ENCODE measurements at regions not wholly inside any gene's neighbourhood (a gene's known extent, or its start where the extent isn't known, plus 50 kb on each side); places are given as distances from the start of the nearest gene placed in this dataset.

DNA sequence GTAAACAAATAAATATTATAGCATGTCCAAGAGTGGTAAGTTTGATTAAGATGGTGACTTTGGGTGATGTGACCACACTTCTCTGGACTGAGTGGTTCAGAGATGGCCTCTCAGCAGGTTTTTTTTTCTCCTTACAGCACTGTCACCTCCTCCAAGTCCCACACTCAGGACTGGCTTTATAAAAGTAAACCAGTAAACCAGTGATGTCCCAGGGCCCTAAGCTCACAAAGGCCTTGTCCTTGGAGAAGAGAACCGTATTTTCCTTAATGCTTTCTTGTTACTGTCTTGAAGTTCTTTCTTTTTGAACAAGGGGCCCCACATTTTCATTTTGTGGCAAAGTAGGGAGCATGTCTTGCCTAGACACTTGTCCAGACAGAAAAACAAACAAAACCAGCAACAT lies 274.0 kb downstream of the MYCN start:
- H3K27me3 ChIP-seq (ENCODE audit: control insufficient read depth in 1 of 2, insufficient read depth in 2 of 2, low read length in 2 of 2): no peaks in the 10 kb centered on the region
- DNase-seq (no peak), ATAC-seq (ENCODE audit: poor library complexity) (no peak)
- H3K27ac Mint-ChIP-seq: no peak overlapping the region
- no peak overlapping the region for H3K27ac ChIP-seq (ENCODE audit: low read depth in 1 of 2, low read length in 2 of 2)
- H3K4me3 Mint-ChIP-seq: no peak overlapping the region
- TF ChIP-seq, protein P1, sequence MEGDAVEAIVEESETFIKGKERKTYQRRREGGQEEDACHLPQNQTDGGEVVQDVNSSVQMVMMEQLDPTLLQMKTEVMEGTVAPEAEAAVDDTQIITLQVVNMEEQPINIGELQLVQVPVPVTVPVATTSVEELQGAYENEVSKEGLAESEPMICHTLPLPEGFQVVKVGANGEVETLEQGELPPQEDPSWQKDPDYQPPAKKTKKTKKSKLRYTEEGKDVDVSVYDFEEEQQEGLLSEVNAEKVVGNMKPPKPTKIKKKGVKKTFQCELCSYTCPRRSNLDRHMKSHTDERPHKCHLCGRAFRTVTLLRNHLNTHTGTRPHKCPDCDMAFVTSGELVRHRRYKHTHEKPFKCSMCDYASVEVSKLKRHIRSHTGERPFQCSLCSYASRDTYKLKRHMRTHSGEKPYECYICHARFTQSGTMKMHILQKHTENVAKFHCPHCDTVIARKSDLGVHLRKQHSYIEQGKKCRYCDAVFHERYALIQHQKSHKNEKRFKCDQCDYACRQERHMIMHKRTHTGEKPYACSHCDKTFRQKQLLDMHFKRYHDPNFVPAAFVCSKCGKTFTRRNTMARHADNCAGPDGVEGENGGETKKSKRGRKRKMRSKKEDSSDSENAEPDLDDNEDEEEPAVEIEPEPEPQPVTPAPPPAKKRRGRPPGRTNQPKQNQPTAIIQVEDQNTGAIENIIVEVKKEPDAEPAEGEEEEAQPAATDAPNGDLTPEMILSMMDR (IDR thresholded peaks at IDR 0.05): no peak
- intact Hi-C loops (cut with DNase I, micrococcal nuclease): loop anchor here in 1 of 2 experiments (10.0 kb wide), 1 partner anchor 280 kb away; no protein-coding TSS in a partner anchor
- H3K9me3 Mint-ChIP-seq: no peaks in the 10 kb centered on the region
- ChIA-PET POLR2A (no interaction called here), CTCF (no interaction called here)
- H3K9me3 ChIP-seq (ENCODE audit: control insufficient read depth in 1 of 2, insufficient read depth in 1 of 2, low read length in 2 of 2): peaks cover 0 to 5% of the 10 kb centered on the region in 2 experiments
- H3K4me1 ChIP-seq (ENCODE audit: insufficient read depth, low read length): no peaks in the 10 kb centered on the region
- H3K36me3 Mint-ChIP-seq (ENCODE audit: low read depth): no peaks in the 10 kb centered on the region
- H3K27me3 Mint-ChIP-seq: no peaks in the 10 kb centered on the region
- no peaks in the 10 kb centered on the region for H3K36me3 ChIP-seq (ENCODE audit: insufficient read depth, low read length)
- H3K4me1 Mint-ChIP-seq (ENCODE audit: low read depth): no peaks in the 10 kb centered on the region
- H3K4me3 ChIP-seq (ENCODE audit: low read length): no peak overlapping the region

GRCh38 chr2:16212321-16212720 lies 272.0 kb downstream of the MYCN start:
- H3K27ac ChIP-seq (ENCODE audit: low read depth in 1 of 2, low read length in 2 of 2): no peak overlapping the region
- no peaks in the 10 kb centered on the region for H3K4me1 Mint-ChIP-seq (ENCODE audit: low read depth)
- H3K27me3 Mint-ChIP-seq: peaks cover 2% of the 10 kb centered on the region
- DNase-seq (no peak), ATAC-seq (ENCODE audit: poor library complexity) (no peak)
- no peaks in the 10 kb centered on the region for H3K36me3 ChIP-seq (ENCODE audit: insufficient read depth, low read length)
- no peak overlapping the region for H3K4me3 ChIP-seq (ENCODE audit: low read length)
- intact Hi-C loops (cut with DNase I, micrococcal nuclease): loop anchor here in 1 of 2 experiments (10.0 kb wide), 1 partner anchor 278 kb away; no protein-coding TSS in a partner anchor
- POLR2A ChIA-PET: no interaction called here
- no peaks in the 10 kb centered on the region for H3K9me3 Mint-ChIP-seq
- no peaks in the 10 kb centered on the region for H3K4me1 ChIP-seq (ENCODE audit: insufficient read depth, low read length)
- H3K27ac Mint-ChIP-seq: no peak overlapping the region
- TF ChIP-seq, protein P1 (IDR thresholded peaks at IDR 0.05): no peak
- H3K9me3 ChIP-seq (ENCODE audit: control insufficient read depth in 1 of 2, insufficient read depth in 1 of 2, low read length in 2 of 2): peaks cover 3 to 8% of the 10 kb centered on the region in 2 experiments
- no peak overlapping the region for H3K4me3 Mint-ChIP-seq
- H3K27me3 ChIP-seq (ENCODE audit: control insufficient read depth in 1 of 2, insufficient read depth in 2 of 2, low read length in 2 of 2): no peaks in the 10 kb centered on the region
- CTCF ChIA-PET: no interaction called here
- H3K36me3 Mint-ChIP-seq (ENCODE audit: low read depth): no peaks in the 10 kb centered on the region

- no peaks in the 10 kb centered on the region for H3K27me3 ChIP-seq (ENCODE audit: control insufficient read depth in 1 of 2, insufficient read depth in 2 of 2, low read length in 2 of 2)
- DNase-seq (no peak), ATAC-seq (ENCODE audit: poor library complexity) (no peak)
- Mint-ChIP-seq H3K9me3 (no peaks in the 10 kb centered on the region), H3K4me1 (ENCODE audit: low read depth) (no peaks in the 10 kb centered on the region), H3K27me3 (peaks cover 4% of the 10 kb centered on the region), H3K36me3 (ENCODE audit: low read depth) (no peaks in the 10 kb centered on the region), H3K27ac (no peak overlapping the region), H3K4me3 (no peak overlapping the region)
- TF ChIP-seq, protein P1 (IDR thresholded peaks at IDR 0.05): no peak
- H3K4me3 ChIP-seq (ENCODE audit: low read length): no peak overlapping the region
- CTCF ChIA-PET: no interaction called here
- no peaks in the 10 kb centered on the region for H3K4me1 ChIP-seq (ENCODE audit: insufficient read depth, low read length)
- intact Hi-C loops (cut with DNase I, micrococcal nuclease): loop anchor here in 1 of 2 experiments (10.0 kb wide), 1 partner anchor 277 kb away; no protein-coding TSS in a partner anchor
- POLR2A ChIA-PET: no interaction called here
- no peak overlapping the region for H3K27ac ChIP-seq (ENCODE audit: low read depth in 1 of 2, low read length in 2 of 2)
- H3K36me3 ChIP-seq (ENCODE audit: insufficient read depth, low read length): no peaks in the 10 kb centered on the region
- peaks cover 3 to 5% of the 10 kb centered on the region in 2 experiments for H3K9me3 ChIP-seq (ENCODE audit: control insufficient read depth in 1 of 2, insufficient read depth in 1 of 2, low read length in 2 of 2)
Measured at GRCh38 chr2:16211341-16211740, 271.0 kb downstream of the MYCN start.
